NCI-H460 (cell line): ENCODE measurements at regions not wholly inside any gene's neighbourhood (a gene's known extent, or its start where the extent isn't known, plus 50 kb on each side); places are given as distances from the start of the nearest gene placed in this dataset.
A peak's percentile ranks its signal among the peaks of the same experiment; 100 is the strongest.

Source experiments
- DNase-seq: peaks from one replicate; pipeline ENCODE4 v3.0.0-alpha.2; 2016; ENCODE audit warnings: low read depth; ENCODE audit errors: extremely low read depth

DNA sequence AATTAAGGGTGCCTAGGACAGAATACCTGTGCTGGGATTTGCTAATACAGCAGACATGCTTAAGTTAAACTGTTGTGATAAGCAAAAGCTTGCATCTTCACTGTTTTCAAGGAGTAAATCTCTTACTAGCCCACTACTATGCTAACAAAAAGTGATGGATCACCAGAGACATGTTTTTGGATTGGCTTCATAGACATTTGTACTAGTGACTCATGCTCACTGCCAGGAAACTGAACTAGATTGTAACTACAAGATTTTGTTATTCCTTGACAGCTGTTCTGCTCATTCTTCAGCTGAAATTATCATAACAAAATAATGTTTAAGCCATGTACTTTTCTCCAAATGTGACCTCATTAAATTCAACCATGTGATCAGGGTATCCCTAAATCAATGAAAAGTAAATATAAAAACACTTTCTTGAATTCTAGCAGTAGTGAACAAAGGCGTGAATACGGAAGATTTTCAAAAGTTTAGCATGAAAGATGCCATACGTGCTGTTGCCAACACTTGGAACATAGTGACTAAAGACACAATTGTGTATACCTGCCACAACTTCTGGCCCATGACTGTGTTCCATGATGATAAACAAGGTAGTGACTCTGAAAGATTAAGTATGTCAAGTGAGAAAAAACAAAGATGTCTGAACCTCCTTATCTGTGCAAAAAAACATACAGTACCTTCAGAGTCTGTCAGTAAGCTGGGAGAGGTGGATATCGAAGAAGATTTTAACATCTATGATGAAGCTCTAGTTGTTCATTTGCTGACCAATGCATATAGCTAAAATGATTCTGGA lies 154.0 kb downstream of the BTC start:
- no peak for DNase-seq

DNA sequence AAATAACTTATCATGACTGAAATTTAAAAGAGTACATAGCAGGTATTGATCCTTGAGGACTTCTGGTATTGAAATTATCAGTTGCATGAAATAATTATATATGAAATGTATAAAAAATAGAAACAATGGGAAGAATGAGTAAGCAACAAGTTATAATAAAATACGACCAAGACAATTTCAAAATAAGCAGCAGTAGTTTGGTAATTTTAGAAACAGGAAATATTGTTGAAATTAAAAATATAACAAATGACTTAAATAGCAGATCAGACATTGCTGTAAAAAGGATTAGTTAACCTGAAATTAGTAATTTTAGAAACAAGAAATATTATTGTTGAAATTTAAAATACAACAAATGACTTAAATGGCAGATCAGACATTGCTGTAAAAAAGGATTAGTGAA lies 152.3 kb downstream of the BTC start:
- DNase-seq: no peak

GRCh38 chr4:74649193-74649592 lies 145.1 kb downstream of the BTC start:
- no peak for DNase-seq

DNA sequence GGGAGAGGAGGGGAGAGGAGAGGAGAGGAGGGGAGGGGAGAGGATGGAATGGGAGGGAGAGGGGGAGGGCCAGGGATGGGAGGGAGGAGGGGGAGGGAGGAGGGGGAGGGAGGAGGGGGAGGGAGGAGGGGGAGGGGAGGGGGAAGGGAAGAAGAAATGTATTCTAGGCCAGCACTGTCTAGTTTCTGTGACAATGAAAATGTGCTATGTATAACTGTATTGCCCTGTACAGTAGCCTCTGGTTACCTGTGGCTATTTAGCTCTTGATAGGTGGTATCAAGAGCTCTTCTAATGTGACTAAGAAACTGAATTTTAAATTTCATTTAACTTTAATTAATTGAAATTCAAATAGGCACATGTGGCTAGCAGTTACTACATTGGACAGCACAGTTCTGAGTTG lies 143.1 kb downstream of the BTC start:
- DNase-seq: no peak

- DNase-seq: no peak
Measured at GRCh38 chr4:74653331-74654229, 140.7 kb downstream of the BTC start.

DNA sequence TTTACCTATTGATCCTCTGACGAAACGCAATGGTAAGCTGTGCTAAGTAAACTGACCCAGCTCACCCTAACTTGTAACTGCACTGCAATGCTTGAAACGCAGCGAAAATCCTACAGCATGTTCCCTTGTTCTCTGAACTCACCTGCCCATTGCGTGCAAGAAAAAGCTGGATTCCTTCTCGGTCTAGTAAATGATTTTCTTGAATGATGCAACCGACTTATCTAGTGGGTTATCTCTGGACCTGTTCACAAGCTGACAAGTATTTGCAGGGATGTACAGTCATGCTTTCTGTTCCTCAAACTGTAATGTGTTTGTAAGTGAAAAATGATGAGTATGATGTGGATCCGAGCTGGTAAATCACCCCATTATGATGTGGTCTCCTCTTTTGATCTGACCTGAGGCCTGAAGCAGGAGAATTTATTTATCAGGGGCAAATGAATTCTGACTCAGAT lies 140.1 kb downstream of the BTC start:
- DNase-seq: peak; percentile 36

DNA sequence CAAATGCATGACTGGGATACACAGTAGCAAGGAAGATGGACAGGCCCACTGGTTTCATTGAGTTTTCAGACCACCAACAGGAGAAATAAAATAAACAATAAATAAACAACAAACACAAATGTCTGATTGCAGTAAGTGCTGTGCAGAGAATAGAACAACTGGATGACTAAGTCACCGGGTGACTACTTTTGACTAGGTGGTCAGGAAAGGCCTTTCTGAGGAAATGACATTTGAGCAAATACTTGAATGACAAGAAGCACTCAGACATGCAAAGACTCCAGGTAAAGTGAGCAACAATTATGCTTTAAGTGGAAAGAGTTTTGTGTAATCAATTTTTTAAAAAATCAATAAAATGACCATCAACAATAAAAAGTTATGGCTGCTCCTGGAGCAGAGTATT lies 137.7 kb downstream of the BTC start:
- DNase-seq: no peak

DNA sequence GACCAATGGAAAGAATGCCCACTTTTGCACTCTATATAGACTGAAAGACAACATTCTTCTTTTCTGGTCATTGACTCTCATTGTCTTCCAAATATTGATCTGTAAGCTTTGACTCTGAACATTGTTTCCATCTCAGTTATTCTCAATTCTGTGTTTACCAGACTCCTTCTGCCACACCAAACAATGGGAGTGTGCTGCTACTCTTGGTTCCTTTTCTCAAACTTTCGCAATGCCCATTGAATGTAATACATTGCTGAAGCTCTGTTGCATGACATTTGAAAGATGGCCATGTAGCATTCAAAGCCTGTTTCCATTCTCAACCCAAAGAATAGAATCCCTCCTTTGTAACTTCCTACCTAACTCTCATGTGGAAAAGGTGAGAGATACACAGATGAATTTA lies 136.2 kb downstream of the BTC start:
- DNase-seq: no peak

GRCh38 chr4:74659576-74660411 lies 134.5 kb downstream of the BTC start:
- peak; percentile 89 for DNase-seq

- DNase-seq: no peak
Measured at GRCh38 chr4:74660866-74661265, 133.5 kb downstream of the BTC start.

DNA sequence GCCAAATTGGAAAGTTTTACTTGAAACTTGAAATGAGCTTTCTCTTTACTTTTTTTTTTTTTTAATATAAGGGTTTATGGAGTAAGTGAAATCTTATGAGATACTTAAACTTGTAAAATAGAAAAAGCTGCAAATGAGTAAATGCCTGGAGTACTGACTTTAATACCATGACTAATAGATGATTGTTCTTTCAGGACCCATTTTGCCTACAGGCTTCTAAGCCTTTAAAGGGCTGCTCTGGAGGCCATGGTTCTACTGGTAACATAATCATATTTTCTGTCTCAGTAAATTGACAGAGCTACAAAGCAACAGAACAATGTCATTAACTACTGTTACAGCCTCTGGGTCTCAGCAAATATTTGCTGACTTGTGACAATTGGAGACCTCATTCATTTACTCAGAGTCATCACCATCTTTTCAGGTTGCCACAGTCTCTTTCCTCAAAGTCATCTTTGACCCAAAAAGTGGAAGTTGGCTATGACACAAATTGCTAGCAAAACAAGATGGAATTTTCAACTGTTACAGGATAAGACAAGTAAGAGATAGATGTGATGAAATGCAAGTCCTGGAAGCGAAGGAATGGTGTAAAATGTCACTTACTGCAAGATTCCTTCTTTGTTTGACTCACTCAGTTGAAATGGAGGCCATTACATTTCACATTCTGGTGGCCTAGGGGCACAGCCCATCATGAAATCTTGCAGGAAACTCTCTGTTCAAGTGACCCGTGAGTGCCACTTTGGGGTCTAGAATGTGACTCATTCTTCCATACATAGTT lies 132.7 kb downstream of the BTC start:
- no peak for DNase-seq

DNA sequence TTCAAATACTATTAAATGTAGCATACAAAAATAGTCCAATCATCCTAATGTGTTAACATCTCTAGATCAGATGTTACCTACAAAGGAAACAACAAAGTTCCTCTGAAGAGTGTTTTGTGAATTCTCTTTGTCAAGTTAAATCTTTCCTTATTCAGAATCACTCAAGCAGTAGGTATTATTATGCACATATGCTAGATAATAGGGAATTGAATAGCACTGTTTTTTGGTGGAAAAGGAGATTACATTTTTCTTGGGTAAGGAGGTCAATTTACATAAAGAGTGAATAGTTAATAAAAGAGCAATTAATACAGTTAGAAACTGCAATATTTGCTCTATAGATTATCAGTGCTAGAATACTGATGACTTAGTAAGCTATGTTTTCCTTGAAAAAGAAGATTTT lies 130.7 kb downstream of the BTC start:
- DNase-seq: no peak

DNA sequence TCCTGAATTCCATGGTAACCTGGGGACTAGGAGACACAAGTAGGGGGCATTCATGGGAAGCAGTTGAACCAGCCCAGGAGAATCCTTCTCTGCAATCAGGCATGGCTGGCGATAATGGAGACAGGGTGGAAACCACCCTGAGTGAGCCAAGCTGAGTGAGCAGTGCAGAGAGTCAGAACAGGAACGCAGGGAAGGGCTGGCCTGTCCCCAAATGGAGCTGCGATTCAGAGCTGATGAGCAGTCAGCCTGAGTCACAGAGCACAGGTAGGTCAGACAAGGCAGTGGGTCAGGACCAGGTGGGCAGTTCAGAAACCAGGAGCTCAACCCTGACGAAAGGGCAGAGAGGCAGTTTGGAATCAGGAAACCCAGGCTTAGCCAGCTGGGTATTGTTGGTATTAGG lies 129.0 kb downstream of the BTC start:
- DNase-seq: no peak

- DNase-seq: no peak
Measured at GRCh38 chr4:74665876-74666275, 128.4 kb downstream of the BTC start.

DNA sequence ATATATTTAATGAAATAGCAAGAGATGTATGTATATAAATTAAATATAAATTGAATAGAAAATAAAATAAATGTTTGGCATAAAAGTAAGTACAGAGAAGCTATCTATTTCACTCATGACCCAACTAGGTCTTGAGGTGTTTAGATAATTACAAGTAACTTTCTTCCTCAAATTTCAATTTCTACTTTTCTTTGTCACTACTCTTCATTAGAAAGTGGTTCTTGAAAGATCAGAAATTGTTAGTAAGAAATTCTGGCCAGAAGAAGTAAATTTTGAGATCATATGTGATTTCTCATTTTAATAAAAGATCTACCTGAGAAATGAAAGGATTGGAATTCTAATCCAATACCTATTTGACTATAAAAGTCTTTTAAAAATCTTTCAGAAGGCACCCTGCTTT lies 126.9 kb downstream of the BTC start:
- no peak for DNase-seq

DNA sequence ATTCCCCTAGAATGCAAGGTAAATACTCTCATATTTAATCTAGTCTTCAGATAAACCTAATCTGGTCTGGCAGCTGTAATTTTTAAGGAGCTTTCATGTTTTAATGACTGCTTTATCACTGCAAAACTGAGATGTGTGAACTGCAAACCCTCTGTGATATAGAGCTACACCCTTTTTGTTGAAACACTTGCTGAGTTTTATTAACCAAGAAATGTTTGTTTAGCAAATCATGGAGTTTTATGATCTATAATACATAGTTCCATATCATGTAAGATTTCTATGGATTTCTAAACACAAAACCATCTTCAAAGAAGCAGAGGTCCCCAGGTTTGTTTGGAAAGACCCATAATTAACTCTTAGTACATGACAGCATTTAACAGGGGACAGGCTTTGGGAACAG lies 126.4 kb downstream of the BTC start:
- no peak for DNase-seq

DNA sequence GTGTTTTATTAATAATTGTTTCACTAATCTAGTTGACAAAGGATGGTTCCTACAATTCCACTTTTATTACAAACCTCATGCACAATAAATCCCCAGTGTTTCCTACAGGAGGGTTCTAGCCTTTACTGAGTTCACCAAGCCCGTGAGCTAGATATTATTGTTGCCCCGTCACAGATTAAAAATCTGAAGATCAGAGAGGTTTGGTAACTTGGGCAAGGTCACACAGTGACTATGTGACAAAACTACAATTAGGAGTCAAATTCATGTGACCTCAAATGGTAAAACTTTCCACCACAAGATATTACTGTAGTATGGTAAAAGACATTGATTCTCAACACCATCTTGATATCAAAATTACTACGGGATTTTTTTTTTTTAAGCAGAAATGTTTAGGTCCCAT lies 124.6 kb downstream of the BTC start:
- DNase-seq: no peak

DNA sequence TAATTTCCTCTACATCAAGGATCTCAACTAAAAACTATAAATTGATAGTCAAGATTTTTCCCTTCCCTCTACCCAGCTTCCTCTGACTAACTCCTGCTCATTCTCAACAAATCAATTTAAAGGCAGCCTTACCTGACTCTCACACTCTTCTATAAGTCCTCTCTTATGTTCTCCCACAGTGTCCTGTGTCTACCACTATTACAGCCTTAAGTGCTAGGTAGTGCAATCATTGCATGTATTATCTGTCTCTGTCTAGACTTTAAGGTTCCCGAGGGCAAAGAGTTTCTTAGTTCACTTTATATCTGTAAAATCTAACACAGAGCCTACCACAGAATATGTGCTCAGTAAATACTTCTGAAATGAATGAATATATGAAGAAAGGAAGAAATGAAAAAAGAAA lies 123.7 kb downstream of the BTC start:
- DNase-seq: no peak

DNA sequence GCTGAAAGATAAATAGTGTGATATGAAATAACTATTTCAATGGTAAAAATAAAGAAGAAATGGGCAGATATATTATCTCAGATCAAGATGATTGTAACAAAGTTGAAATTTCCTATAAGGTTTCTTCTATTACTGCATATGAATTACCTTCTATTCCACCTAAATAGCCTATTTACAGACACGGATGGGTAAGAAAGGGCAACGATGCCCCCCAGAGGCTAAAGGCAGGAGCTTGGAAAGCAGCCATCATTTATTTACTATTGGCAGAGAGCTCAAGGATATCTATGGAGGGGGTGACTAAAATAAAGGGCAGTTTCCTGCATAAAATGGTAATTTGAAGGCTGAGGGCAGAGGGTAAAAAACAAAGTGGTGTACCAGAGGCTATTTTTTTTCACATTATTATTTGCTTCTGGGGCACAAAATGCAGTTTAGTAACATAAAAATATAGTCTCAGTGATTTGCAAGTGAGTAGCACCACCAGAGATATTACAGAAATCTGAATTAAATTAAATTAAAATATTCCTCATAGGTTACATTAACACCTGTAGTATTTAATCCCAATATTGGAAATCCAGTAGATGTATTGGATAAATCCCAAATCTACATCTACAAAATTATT lies 123.1 kb downstream of the BTC start:
- DNase-seq: peak; percentile 72

DNA sequence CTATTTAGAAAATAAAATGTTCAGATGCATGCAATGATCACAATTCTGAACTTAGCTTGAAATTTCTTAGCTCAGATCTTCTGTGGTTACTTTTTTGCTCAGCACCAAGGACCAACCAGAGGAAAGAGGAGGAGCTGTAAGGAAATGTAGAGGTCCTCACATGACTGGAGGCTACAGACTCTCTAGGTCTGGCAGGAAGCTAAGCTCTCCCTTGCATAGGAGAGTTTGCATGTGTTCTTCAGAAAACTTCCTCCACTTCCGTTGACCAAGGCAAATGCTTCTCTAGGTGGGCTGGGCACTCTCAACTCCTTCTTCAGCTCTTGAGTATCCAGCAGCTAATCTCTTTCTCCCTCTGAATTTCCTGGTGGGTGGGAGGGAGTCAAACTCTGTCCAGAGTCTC lies 119.6 kb downstream of the BTC start:
- DNase-seq: no peak
